ENCODE measurements at regions not wholly inside any gene's neighbourhood (a gene's known extent, or its start where the extent isn't known, plus 50 kb on each side); places are given as distances from the start of the nearest gene placed in this dataset.
A peak's percentile ranks its signal among the peaks of the same experiment; 100 is the strongest.

- no peak for DNase-seq
Observed at GRCh38 chr11:70569618-70569890, 171.2 kb downstream of the CTTN start.

DNA sequence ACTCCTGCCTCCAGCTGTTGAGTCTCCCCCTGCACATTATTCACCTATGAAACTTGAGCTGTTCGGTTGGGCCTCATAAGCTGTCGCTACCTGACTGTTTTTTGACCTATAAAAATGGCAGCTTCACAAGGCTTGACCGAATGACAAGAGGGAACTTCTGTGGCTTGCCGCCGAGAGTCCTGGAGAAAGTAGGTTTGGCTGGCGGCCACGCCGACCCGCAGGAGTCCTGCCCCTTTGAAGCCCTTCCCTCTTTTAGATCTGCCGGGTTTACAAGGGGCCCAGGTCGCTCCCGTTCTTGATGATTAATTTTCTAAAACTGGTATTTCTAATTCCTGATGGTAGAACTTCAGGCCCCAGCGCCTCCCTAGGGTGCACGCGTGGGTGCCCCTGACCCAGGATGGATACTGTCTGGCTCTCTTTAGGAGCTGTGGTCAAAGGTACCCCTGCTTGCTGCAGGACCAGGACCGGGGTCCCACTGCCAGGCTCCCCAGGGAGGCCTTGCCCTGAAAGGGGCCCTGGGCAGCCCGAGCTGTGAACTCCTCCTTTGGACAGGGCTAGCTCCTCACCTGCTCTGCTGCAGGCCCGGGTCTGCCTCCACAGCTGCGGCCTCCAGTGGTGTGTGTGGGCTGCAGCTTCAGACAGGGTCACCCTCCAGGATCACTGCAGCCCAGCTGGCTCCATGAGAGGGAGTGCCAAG lies 171.8 kb downstream of the CTTN start:
- DNase-seq = no peak

GRCh38 chr11:70570693-70571395 lies 172.5 kb downstream of the CTTN start:
- no peak for DNase-seq

DNA sequence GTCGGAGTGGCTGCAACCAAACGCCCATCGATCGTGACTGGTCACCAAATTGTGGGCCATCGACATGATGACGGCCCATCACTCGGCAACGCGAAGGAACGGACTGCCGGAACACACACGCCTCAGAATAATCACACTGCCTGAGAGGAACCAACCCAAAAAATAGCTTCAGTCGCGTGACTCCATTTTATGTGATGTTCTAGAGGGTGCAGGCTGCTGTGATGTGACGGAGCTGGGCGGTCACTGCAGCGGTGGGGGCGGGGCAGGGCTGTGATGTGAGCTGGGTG lies 174.6 kb downstream of the CTTN start:
- no peak for DNase-seq

DNA sequence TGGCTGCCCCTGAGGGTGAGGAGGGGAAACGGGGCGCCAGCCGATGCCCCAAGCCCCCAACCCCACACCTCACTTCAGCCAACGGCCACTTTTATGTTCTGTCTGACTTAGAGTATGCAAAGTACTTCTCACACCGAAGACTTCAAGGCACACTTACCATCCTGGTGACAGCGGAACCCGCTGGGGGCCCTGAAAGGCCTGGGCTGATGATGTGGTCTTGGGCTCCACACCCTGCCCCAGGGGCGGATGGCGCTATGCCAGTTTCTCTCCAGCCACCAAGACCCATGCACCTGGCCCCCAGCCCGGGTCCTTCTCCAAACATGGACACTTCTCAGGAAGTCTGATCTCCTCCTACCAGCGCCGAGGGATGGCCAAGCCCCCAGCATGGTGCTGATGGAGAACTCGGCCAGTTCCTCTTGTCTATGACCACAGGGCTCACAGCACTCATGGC lies 175.4 kb downstream of the CTTN start:
- no peak for DNase-seq

DNA sequence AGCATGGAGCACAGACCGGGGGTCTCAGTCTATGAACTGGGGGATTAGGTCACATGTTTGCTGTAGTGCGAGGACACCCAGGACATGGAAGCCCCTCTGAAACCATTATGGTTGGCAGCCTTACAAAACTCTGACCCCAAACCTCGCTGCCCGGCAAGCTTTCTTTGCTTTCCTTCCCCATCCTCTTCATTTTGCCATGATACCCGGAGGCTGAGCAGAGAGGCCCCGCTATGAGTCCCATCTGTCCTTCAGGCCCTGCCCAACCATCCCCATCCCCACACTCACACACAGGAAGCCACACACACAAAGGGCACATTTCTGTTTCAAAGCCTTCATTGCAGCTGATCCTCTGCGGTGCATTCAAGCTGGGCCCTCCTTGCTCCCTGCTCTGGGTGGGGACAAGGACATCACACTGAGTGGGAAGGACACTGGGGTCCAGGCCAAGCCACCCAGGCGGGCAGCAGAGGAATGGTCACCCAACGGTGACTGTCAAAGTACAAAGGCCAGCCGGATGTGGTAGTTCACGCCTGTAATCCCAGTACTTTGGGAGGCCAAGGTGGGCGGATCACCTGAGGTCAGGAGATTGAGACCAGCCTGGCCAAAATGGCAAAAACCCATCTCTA lies 176.5 kb downstream of the CTTN start:
- no peak for DNase-seq

GRCh38 chr11:70575396-70576060 lies 177.2 kb downstream of the CTTN start:
- DNase-seq = no peak

- DNase-seq = no peak
Observed at GRCh38 chr11:70577258-70577603, 178.9 kb downstream of the CTTN start.

DNA sequence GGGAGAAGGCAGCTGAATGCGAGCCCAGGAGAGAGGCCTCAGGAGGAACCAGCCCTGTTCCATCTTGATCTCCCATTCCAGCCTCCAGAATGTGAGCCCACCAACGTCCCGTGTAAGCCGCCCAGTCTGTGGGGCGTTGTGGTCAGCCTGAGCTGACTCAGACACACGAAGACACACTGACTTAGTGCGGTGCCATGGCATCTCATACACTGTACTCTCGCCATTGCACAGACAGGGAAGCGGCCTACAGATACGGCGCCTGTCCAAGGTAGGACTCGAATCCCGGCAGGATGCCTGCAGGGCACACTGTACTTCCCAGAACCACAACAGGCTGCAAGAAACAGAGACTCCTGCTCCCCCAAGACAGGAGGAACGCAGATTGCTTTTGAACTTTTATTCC lies 179.6 kb downstream of the CTTN start:
- peak in 1 of 51 donors; percentile 45 for DNase-seq

DNA sequence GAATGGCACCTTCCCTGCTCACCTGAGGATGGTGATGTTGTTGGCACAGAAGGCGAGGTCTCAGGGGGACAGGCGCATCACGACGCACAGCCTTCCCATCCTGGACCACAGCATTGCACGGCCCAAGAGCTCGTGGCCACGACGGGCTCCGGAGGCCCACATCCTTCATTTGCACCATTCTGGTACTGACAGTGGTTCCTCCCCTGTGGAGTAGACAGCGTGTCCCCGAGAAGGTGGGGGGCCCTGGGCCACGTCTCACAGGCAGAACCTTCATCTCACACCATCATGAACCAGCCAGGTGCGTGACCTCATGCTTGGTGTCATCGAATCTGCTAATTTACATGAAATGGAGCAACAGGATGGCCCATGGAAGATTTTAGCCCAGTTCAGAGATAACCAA lies 180.0 kb downstream of the CTTN start:
- no peak for DNase-seq

- DNase-seq = no peak
Observed at GRCh38 chr11:70578831-70579230, 180.5 kb downstream of the CTTN start.

DNA sequence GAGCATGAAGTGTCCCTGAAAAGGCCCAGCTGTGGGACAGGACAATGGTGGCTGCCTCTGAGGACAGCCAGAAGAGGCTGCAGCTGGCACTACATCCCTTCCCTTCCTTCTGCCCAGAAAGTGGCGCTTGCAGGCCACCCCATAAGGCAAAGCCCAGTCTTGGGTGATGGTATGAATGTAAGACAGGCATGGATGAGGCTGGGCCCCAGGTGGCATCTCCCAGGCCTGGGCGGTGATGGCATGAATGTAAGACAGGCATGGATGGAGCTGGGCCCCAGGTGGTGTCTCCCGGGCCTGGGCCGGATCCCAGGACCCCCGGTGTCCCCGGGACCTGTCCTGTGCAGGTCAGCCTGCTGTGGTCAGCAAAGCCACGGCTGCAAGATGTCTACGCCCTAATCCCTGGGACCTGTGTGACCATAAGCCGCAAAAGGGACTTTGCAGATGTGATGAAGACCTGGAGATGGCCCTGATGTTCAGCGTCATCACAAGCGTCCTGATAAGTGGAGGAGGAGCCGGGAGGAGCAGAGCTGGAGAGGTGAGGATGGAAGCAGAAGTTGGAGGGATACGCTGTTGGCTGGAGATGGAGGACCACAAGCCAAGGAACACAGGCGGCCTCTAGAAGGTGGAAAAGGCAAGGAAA lies 181.1 kb downstream of the CTTN start:
- no peak for DNase-seq

DNA sequence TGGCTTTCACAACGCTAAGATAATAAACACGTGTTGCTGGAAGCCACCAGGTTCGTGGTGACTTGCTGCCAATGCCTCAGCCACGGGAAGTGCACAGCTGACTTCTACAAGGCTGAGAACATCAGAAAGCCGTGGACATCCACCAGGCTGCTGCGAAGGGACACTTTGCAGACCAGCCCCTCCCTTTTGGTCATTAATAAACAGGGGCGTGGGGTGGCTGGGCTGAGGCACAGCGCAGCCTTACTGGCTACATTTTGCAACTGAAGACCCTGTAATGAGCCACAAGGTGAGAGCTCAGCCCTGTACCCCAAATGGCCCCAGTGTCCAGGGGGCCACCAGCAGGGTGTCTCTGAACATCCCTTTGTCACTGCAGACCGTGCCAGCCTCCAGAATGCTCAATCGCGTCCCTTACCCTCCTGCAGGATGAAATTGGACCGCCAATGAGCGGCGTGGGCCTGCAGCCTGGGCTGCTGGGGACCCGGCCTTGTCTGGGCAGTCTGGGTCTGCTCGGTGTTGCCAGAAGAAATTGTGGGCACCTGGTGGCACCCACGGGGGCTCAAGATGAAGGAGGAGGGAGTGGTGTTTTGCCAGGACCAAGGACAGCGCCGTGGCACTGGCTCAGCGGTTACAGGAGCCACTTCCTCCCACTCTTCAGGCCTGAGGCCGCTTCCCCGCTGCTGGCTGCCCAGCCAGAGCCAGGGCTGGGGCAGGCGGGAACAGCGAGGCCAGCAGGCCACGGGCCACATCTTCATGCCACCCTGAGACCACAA lies 181.9 kb downstream of the CTTN start:
- no peak for DNase-seq

DNA sequence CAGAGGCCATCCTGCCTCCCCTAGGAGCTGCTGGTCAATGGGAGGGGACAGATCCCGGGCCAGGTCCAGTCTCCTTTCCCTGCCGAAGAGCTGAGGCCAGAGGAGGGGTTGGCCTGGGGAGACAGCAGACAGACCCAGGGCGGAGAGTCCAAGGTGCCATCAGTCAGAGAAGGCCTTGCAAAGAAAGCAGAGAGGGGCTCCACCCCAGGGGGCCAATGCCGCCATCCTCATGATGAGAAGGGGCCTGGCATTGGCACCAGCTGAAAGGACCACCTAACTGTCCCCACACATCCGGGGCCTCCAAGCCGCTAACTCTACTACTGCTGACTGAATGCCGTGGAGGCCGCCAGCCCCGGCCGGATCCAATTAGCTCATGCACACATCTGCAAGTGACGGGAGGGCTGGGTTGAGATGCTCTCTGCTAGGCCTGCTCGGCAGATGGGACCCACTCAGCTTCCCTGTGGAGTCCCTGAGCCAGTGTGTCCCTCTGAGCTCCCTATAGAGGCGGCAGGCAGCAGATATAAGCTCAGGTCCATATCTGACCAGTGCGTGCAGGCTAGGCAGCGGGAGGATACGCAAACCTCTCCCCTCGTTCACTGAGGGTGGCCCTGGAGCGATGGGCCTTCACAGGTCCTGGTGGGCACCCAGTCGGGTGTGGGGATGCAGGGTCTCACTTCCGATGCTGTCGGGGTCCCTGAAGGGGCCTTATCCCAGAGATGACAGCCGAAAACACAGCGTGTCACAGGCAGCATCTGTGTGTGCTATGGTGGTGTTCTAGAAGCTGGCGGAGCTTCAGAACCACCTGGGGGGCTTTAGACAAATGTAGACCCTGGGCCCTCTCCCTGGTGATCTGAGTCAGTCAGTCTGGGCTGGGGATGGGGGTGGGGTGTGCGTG lies 183.9 kb downstream of the CTTN start:
- DNase-seq = no peak

DNA sequence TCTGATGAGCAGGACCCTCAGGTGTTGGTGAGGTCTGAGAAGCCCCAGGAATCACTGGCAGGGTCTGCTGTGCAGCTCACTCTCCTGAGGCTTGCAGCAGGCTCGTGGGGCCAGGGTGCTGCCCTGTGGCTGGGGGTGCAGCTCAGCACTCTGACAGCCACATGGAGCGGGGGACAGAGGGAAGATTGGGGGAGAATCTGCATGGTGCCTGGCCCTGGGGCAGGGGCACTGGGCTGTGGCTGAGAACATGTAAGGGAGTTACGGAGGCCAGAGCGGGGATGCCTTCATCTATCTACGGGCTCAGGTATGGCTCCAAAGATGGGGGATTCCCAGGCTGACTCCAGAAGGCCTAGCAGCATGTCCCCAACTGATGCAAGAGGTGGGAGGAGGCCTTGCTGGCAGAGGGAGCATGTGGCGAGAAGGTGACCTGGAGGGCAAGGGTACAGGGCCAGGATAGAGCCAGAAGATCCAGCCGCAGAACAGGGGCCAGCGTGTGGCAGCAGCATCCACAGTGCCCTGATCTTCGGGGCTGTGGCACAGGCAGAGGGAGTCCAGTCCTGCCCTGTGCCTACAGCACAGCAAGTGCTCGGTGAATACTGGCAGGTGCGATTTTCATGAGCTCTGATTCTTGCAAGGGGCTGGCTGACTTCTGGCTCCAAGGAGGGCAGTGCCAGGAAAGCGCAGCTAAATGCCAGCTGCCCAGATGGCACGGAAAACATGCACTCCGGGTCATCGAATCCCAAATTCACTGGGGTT lies 184.7 kb downstream of the CTTN start:
- no peak for DNase-seq

DNA sequence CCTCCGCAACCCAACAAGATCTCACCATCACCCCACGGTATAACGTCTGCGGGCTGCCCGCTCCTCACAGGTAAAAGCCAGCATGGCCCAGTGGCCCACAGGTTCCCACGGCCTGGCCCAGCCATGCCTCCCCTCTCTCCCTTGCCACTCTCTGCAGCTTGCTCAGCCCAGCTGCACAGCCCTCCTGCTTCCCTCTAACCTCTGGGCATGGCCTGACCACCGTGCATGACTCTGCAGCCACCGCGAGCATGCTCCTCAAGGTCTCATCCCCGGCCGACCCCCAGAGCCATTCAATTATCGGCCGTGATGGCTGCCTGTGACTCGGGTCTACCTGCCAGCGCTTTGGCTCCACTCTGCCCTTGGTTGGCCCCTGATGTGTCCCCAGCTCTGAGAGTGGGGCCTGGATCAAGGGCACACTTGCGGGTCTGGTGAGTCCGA lies 185.5 kb downstream of the CTTN start:
- DNase-seq = no peak

DNA sequence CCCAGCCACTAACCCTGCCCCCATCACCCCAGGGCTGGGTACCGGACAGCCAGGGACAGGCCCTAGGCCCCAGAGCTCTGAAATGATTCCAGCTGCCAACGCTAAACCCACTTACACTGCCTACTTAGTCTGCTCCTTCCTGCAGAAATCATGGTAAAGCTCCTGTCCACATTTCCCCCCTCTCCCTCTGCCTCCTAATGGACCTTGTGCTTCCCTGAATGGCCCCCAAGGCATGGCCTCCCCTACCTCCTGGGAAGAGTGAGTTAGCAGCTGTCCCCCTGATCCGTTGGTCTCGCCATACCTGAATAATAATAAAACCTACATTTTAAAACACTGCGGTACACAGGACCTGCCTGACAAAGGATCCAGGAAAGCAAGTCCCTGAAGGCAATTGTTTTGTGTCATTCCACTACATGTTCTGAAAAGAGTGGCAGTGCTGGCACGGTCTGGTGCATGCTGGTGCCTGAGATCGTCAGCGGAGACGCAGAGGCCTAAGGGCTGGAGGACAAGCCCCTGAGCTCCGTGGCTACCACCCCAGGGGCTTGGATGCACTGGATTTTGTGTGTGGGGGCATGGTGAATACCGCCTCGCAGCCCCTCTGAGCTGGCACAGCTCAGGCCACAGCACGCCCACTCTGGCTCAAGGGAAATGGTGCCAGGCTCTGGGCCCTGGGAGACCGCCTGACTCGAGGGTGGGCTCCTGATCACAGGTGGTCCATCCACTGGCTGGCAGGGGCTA lies 186.3 kb downstream of the CTTN start:
- no peak for DNase-seq

DNA sequence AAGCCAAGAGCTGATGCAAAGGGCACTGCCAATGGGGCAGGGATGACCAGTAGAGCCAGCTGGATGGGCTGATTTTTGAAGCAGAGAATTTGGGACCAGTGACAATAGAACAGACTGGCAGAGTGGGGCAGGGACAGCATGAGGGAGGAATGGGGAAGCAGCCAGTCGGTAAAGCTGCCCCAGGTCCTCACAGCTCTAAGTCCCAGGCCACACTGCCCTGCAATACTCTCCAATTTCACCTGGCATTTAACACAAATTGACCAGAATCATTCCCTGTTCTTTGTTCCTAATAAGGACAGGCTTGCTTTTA lies 186.9 kb downstream of the CTTN start:
- no peak for DNase-seq

All from hypothalamus (tissue), 51 donors.